GM12891 (cell line): ENCODE measurements at regions not wholly inside any gene's neighbourhood (a gene's known extent, or its start where the extent isn't known, plus 50 kb on each side); places are given as distances from the start of the nearest gene placed in this dataset.
"Not testable (repeated sequence)": the region's sequence is repeated elsewhere in the genome, so short reads cannot be mapped to it uniquely, and the experiment has no call there.

Experiments used
- DNase-seq: peaks from one replicate; pipeline ENCODE4 v3.0.0; 2011; ENCODE audit warnings: low spot score; ENCODE audit not compliant: insufficient read length
- FAIRE-seq: peaks from 2 replicates; lab custom pipeline; 2011; peaks lifted over from hg19 to GRCh38; lab: Jason Lieb, UNC
- PAX5 ChIP-seq: IDR thresholded peaks from 2 replicates; pipeline ENCODE4 v1.6.1; 2011; ENCODE audit warnings: low read length, moderate library complexity, mild to moderate bottlenecking; ENCODE audit not compliant: insufficient read depth, severe bottlenecking
- POLR2A ChIP-seq: IDR thresholded peaks from 2 replicates; pipeline ENCODE4 v1.6.1; 2011; ENCODE audit warnings: low read depth, low read length, control low read depth
- POLR2AphosphoS5 ChIP-seq: IDR thresholded peaks from 2 replicates; pipeline ENCODE4 v1.6.1; 2011; ENCODE audit warnings: low read depth, low read length, control low read depth
- POU2F2 ChIP-seq: IDR thresholded peaks from 2 replicates; pipeline ENCODE4 v1.6.1; 2011; ENCODE audit warnings: low read depth, mild to moderate bottlenecking, control low read depth, low read length, moderate library complexity
- SPI1 ChIP-seq: IDR thresholded peaks from 2 replicates; pipeline ENCODE4 v1.6.1; 2011; ENCODE audit warnings: low read depth, low read length, control low read depth
- TAF1 ChIP-seq: IDR thresholded peaks from 2 replicates; pipeline ENCODE4 v1.6.1; 2011; ENCODE audit warnings: low read depth, low read length, control low read depth

DNA sequence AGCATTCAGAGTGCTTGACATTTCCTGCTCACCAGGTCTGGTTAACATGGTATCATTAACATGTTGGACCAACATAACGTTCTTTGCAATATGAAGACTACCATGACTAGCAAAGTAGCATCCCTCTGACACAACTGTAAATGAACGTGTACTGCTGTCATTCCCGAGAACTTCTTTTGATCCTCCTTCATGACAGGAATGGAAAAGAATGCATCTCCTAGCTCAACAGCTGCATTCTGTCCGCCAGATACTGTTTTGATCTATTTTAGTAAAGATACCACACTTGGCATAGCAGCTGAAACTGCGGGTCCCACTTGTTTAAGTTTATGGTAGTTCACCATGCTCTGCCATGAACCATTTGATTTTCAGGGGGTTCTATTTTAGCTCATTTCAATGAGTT, 144.2 kb upstream of the PARD3B start:
- DNase-seq (no peak), FAIRE-seq (no peak)
- TF ChIP-seq TAF1 (no peak), POLR2A (no peak), SPI1 (no peak), POU2F2 (no peak), PAX5 (no peak), POLR2AphosphoS5 (no peak)

GRCh38 chr2:204407204-204408014, 137.9 kb upstream of the PARD3B start:
- DNase-seq, result no peak
- no peak for FAIRE-seq
- TF ChIP-seq TAF1, result no peak
- no peak for TF ChIP-seq PAX5
- no peak for TF ChIP-seq POLR2A
- TF ChIP-seq POLR2AphosphoS5, result no peak
- TF ChIP-seq POU2F2, result no peak
- TF ChIP-seq SPI1, result no peak

- FAIRE-seq, DNase-seq: not testable (repeated sequence)
These were observed 132.5 kb upstream of the PARD3B start for GRCh38 chr2:204412782-204413181.

DNA sequence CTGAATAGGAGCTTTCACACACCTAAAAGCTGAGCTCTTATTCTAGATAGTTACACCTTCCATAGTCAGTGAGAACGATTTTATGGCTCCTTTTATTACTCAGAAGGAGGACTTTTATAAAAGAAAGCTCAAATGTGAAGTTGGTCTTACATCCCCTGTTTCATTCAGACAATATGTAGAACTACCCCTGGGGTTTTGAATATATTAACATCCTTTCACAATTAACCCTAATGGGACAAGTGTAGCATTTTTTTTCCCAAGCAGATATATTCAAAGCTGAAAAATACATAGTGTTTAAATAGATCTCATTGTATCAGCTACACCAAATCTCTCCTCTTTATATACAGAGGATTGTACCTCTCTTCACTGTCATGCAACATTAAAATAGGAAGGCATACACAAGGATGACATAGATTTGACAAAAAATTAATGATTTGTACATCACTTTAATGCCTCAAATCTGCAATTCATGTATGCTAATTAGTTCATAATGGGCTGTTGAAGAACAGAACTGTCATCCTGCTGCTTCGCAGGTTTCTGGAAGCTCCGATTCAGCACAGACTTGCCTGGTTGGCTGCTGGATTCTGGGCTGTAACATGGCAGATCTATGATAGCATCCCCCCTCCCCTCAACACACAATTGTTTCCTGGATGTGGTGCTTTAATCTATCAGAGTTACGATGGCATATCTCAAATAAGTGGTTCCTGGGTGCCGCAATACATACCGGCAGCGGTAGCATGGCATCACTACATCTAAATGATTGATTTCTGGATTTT, 129.7 kb upstream of the PARD3B start:
- DNase-seq (no peak), FAIRE-seq (no peak)
- TF ChIP-seq TAF1, result no peak
- no peak for TF ChIP-seq PAX5
- TF ChIP-seq POU2F2, result no peak
- no peak for TF ChIP-seq SPI1
- TF ChIP-seq POLR2AphosphoS5, result no peak
- TF ChIP-seq POLR2A, result no peak

GRCh38 chr2:204416236-204416635, 129.0 kb upstream of the PARD3B start:
- DNase-seq (no peak), FAIRE-seq (no peak)
- no peak for TF ChIP-seq SPI1
- TF ChIP-seq PAX5, result no peak
- TF ChIP-seq POLR2A, result no peak
- TF ChIP-seq POU2F2, result no peak
- TF ChIP-seq POLR2AphosphoS5, result no peak
- TF ChIP-seq TAF1, result no peak

DNA sequence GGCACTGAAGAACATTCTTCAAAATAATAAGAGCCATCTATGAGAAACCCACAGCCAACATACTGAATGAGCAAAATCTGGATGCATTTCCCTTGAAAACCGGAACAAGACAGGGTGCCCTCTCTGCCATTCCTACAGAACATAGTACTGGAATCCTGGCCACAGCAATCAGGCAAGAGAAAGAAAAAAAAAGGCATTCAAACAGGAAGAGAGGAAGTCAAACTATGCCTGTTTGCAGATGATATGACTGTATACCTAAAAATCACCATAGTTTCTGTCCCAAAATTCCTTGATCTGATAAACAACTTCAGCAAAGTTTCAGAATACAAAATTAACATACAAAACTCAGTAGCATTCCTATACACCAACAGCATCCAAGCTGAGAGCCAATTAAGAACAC, 119.5 kb upstream of the PARD3B start:
- no peak for TF ChIP-seq PAX5
- no peak for TF ChIP-seq POLR2A
- TF ChIP-seq POU2F2, result no peak
- no peak for TF ChIP-seq SPI1
- no peak for TF ChIP-seq POLR2AphosphoS5
- DNase-seq (no peak), FAIRE-seq (no peak)

DNA sequence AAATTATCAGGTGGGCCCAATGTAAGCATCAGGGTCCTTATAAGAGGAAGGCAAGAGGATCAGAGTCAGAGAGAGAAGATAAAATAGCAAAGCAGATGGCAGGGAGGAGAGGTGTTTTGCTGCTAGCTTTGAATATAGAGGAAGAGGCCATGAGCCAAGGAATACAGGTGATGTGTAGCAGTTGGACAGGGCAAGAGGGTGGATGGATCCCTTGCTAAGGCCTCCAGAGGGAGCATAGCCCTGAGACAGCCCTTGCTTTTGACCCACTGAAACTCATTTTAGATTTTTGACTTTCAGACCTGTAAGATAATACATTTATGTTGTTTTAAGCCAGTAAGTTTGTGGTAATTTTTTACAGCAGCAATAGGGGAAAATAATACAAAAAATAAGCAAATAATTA, 116.6 kb upstream of the PARD3B start:
- no peak for DNase-seq
- FAIRE-seq, result no peak

GRCh38 chr2:204431529-204431928, 113.7 kb upstream of the PARD3B start:
- TF ChIP-seq PAX5 (no peak), POU2F2 (no peak)
- FAIRE-seq, result no peak
- no peak for DNase-seq

More for the DNA sequence above, 116.6 kb upstream of the PARD3B start:
- no peak for TF ChIP-seq PAX5

GRCh38 chr2:204432196-204432595, 113.1 kb upstream of the PARD3B start:
- DNase-seq (no peak), FAIRE-seq (no peak)
- TF ChIP-seq PAX5 (no peak), SPI1 (no peak), POU2F2 (no peak), TAF1 (no peak)

GRCh38 chr2:204434660-204435462, 110.4 kb upstream of the PARD3B start:
- DNase-seq, result no peak
- no peak for FAIRE-seq
- TF ChIP-seq SPI1, result no peak
- no peak for TF ChIP-seq POU2F2
- no peak for TF ChIP-seq POLR2A
- TF ChIP-seq POLR2AphosphoS5, result no peak
- TF ChIP-seq TAF1, result no peak
- TF ChIP-seq PAX5, result no peak
